GM21360 (cell line): ENCODE measurements at regions not wholly inside any gene's neighbourhood (a gene's known extent, or its start where the extent isn't known, plus 50 kb on each side); places are given as distances from the start of the nearest gene placed in this dataset.
"Not testable (repeated sequence)": the region's sequence is repeated elsewhere in the genome, so short reads cannot be mapped to it uniquely, and the experiment has no call there.

Source experiments
- ATAC-seq: cut with Tn5 transposase; IDR thresholded peaks from one replicate; pipeline ENCODE4 v1.9.1; 2021; ENCODE audit warnings: mild to moderate bottlenecking, moderate library complexity; ENCODE audit not compliant: unreplicated experiment

GRCh38 chr15:96121086-96121920 is 209.2 kb upstream of the NR2F2 start:
- ATAC-seq = no peak

- no peak for ATAC-seq
These were observed 208.1 kb upstream of the NR2F2 start for GRCh38 chr15:96122077-96123027.

GRCh38 chr15:96123028-96123400 is 207.5 kb upstream of the NR2F2 start:
- no peak for ATAC-seq

- ATAC-seq = no peak
These were observed 206.8 kb upstream of the NR2F2 start for GRCh38 chr15:96123630-96124187.

- ATAC-seq = no peak
These were observed 206.1 kb upstream of the NR2F2 start for GRCh38 chr15:96124436-96124835.

- ATAC-seq = no peak
These were observed 204.6 kb upstream of the NR2F2 start for GRCh38 chr15:96125721-96126415.

- no peak for ATAC-seq
These were observed 203.6 kb upstream of the NR2F2 start for GRCh38 chr15:96126859-96127258.

GRCh38 chr15:96130734-96131133 is 199.8 kb upstream of the NR2F2 start:
- no peak for ATAC-seq

- ATAC-seq = no peak
These were observed 198.4 kb upstream of the NR2F2 start for GRCh38 chr15:96132126-96132525.

GRCh38 chr15:96135166-96136093 is 195.1 kb upstream of the NR2F2 start:
- ATAC-seq = no peak

- no peak for ATAC-seq
These were observed 191.5 kb upstream of the NR2F2 start for GRCh38 chr15:96138985-96139384.

GRCh38 chr15:96142498-96142897 is 188.0 kb upstream of the NR2F2 start:
- no peak for ATAC-seq

- ATAC-seq = no peak
These were observed 185.8 kb upstream of the NR2F2 start for GRCh38 chr15:96144734-96145133.

GRCh38 chr15:96146726-96147125 is 183.8 kb upstream of the NR2F2 start:
- ATAC-seq = no peak

GRCh38 chr15:96147267-96147666 is 183.2 kb upstream of the NR2F2 start:
- no peak for ATAC-seq

GRCh38 chr15:96150254-96150653 is 180.2 kb upstream of the NR2F2 start:
- ATAC-seq = no peak

GRCh38 chr15:96151749-96152148 is 178.8 kb upstream of the NR2F2 start:
- ATAC-seq = not testable (repeated sequence)

- no peak for ATAC-seq
These were observed 176.6 kb upstream of the NR2F2 start for GRCh38 chr15:96153929-96154328.

GRCh38 chr15:96158938-96159337 is 171.6 kb upstream of the NR2F2 start:
- ATAC-seq = no peak

GRCh38 chr15:96160269-96160668 is 170.2 kb upstream of the NR2F2 start:
- no peak for ATAC-seq
